Activated CD4-positive, alpha-beta T cell treated with anti-CD3 and anti-CD28 coated beads for 1 hour (primary cell): ENCODE measurements at regions not wholly inside any gene's neighbourhood (a gene's known extent, or its start where the extent isn't known, plus 50 kb on each side); places are given as distances from the start of the nearest gene placed in this dataset.
"Not testable (repeated sequence)": the region's sequence is repeated elsewhere in the genome, so short reads cannot be mapped to it uniquely, and the experiment has no call there.

Source experiments
- DNase-seq: peaks from one replicate; pipeline ENCODE4 v3.0.0-alpha.2; 2020

- DNase-seq: no peak
Observed at GRCh38 chr3:107117922-107118536, 259.2 kb upstream of the CCDC54 start.

- no peak for DNase-seq
Observed at GRCh38 chr3:107124885-107125284, 252.4 kb upstream of the CCDC54 start.

DNA sequence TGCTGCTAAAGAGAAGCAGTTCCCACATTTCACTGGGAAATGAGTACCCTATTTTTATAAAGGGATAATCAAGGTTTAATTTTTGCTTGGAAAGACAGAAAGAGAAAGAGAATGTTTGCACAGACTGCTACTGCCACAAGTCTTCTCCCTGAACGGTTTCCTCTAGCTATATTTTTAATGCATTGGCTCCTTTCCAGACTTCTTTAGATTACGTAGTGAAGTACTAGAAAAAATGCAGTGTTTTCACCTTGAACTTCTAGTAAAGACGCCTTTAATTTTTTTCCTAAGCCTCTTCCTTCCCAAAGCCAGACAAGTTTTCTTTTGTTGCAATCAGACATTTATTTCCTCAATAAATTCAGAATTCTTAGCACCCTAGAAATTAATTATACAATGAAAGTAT lies 248.3 kb upstream of the CCDC54 start:
- no peak for DNase-seq

DNA sequence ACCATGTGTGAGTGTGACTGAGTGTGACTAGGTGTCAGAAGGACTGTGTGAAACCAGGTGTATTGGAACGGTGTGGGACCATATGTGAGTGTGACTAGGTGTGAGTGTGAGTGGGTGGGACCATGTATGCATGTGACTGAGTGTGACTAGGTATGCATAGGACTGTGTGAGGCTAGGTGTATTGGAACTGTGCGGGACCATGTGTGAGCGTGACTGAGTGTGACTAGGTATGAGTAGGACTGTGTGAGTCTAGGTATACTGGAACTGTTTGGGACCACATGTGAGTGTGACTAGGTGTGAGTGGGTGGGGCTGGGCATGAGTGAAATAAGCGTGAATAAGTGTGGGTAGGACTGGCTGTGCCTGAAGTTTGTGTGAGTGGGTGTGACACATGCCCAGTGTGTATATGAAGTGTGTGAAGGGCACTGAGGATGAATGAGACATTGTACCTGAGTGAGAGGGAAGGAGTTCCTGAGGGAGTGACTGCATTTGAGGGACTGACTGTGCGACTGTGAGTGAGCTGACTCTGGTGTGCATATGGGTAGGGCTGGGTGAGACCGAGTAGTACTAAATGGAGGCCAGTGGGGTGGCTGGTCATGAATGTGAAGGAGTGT lies 247.0 kb upstream of the CCDC54 start:
- no peak for DNase-seq

DNA sequence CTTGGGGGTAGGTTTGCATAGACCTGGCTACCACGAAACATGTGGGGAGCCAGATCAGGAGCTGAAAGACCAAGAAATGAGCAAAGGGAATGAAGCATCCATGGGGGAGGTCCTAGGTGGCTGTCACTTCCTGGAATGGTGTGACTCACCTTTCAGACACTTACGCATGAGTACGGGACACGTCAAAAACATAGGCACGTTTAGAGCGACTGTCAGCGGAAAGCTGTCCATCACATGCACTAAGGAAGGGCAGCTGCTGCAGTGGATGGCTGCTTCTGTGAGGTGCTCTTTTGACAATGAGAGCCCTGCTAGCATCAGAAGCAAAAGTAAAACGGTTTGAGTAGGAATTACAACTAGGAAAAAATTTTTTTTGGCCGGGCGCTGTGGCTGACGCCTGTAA lies 244.6 kb upstream of the CCDC54 start:
- no peak for DNase-seq

GRCh38 chr3:107133891-107134290 lies 243.3 kb upstream of the CCDC54 start:
- DNase-seq: no peak

GRCh38 chr3:107142171-107142570 lies 235.1 kb upstream of the CCDC54 start:
- DNase-seq: no peak

DNA sequence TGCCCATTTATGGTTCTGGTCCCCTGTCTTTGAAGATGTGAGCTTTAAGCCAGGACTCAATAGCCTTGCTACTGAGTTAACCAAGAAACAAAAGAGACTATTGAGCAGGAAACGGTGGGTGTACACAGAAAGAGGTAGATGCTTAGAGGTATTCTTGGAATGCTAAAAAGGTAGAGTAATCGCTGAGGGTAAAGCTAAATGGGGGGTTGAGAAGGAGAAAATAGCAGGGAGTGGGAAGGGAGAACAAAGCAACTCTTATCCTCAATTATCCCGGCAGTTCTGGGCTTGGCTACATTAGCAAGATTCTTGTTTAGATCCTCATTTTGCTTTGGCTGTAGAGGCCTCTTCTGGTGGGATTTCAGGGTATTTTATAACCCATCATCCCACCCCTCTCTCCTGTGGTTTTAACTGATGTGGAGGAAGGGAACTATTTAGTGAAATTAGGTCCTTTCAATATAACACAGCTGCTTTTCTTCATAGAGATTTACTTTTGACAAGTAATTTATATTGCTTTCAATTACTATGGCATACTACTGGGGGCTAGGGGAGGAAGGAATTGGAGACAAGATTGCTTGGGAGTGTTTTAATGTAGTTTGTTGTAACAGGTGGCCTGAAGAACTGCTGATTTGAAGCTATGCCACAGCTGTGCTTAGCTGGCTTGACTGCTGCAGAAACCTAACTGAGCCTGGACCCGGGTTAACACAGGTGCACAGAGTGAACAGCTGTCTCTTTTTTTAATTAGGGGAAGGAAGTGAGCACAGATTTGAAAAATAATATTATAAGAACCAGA lies 234.3 kb upstream of the CCDC54 start:
- DNase-seq: no peak

DNA sequence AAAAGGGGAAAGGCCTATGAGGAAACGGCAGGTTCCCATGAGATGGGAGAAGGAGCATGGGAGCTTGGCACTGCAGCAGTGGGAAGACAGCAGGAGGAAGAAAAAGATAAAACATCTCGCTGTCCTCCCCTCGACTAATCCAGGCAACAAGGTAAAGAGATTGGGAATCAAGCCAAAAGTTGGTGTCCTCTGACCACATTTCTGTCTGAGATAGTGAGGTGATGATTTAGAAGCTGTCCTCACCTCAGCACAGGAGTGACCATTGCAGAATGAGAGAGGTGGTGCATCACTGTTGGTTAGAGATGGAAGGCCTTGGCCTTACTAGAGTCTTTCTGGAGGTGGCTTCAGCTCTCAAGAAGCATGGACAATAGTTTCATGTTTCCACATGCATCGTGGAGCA lies 226.6 kb upstream of the CCDC54 start:
- DNase-seq: no peak

DNA sequence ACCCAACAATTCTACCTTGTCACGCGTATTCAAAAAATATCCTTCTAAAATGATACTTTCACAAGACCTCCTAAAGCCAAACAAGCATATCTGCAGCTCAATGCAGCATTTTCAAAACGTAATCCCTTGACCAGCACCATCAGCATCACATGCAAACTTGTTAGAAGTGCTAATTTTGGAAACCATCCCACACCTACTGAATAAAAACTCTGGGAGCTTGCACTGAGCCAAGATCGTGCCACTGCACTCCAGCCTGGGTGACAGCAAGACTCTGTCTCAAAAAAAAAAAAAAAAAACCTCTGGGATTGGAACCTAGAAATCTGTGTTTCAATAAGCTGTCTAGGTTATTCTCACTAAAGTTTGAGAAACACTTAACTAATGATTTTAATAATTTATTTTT lies 223.3 kb upstream of the CCDC54 start:
- DNase-seq: no peak

DNA sequence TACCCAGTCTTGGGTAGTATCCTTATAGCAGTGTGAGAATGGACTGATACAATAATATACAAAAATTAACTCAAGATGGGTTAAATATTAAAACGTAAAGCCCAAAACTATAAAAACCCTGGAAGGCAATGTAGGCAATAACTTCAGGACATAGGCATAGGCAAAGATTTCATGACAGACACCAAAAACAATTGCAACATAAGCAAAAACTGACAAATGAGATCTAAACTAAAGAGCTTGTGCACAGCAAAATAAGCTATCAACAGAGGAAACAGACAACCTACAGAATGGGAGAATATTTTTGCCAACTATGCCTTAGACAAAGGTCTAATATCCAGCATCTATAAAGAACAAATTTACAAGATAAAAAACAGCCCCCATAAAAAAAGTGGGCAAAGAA lies 204.8 kb upstream of the CCDC54 start:
- no peak for DNase-seq

DNA sequence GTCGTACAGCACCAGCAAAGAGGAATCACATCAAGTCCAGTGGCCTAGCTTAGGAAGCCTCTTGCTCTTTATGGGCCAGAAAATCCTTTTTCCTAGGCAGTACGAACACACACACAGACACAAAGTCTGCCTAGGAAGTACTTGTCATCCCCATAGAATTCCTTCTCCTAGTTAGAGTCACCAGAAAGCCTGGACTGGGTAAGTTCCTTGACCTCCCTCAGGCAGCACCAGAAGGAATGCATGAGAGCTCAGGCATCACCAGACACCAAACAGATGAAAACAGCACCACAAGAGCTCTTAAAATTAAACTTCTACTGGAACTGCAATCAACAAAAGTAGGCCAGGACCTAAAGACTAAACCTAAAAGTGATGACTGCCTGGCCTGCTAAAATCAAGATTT lies 192.9 kb upstream of the CCDC54 start:
- no peak for DNase-seq

GRCh38 chr3:107188262-107188661 lies 189.0 kb upstream of the CCDC54 start:
- DNase-seq: no peak

- no peak for DNase-seq
Observed at GRCh38 chr3:107189158-107189791, 188.0 kb upstream of the CCDC54 start.

GRCh38 chr3:107193116-107193515 lies 184.1 kb upstream of the CCDC54 start:
- DNase-seq: no peak

GRCh38 chr3:107198581-107199181 lies 178.6 kb upstream of the CCDC54 start:
- DNase-seq: no peak

GRCh38 chr3:107201146-107201545 lies 176.1 kb upstream of the CCDC54 start:
- no peak for DNase-seq

DNA sequence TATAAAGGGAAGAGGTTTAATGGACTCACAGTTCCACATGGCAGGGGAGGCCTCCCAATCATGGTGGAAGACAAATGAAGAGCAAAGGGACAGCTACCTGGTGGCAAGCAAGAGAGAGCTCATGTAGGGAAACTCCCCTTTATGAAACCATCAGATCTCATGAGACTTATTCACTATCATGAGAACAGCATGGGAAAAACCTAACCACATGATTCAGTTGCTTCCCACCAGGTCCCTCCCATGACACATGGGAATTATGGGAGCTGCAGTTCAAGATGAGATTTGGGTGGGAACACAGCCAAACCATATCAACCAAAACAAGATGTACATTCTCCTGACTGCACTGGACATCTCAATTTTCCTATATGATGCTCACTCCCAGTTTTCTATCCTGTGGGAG lies 174.4 kb upstream of the CCDC54 start:
- DNase-seq: not testable (repeated sequence)

DNA sequence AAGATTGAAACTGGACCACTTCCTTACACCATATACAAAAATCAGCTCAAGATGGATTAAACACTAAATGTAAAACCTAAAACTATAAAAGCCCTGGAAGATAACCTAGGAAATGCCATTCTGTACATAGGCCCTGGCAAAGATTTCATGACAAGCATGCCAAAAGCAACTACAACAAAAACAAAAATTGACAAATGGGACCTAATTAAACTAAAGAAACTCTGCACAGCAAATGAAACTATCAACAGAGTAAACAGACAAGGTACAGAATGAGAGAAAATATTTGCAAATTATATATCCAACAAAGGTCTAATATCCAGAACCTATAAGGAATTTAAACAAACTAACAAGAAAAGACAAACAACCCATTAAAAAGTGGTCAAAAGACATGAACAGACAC lies 173.1 kb upstream of the CCDC54 start:
- no peak for DNase-seq

DNA sequence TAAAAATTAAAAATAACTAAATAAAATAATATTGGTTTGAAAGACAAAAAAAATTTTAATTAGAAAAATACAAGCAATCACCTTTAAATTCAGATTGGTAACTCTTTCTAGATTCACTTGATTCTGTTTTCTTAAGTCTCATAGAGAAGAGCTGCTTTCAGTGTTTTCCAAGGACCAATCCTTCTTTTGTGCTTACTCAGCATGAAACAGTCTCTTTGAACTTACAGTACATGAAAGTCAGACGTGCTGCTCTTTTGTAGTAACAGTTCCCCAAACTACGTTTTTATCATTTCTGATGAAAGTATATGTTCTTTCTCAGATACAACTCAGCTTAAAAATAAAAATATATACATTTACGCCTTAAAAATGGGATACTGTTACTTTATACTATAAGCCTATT lies 171.9 kb upstream of the CCDC54 start:
- DNase-seq: no peak

DNA sequence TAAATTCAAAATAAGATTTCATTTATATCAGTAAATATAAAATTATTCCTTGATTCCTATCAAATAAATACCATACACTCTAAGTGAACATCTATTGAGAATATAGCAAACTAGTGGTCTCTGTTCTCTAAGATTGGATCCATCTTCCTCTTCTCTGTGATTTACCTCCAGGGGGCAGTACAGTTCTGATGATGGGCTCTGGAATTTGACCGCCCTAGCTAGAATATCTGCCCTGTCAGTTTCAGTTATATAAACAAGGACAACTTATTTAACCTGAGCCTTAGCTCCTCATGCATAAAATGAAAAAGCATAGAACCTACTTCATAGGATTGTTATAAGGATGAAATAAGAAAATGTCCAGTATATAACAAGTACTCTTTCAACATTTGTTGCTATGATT lies 171.1 kb upstream of the CCDC54 start:
- DNase-seq: no peak

- no peak for DNase-seq
Observed at GRCh38 chr3:107206945-107207344, 170.3 kb upstream of the CCDC54 start.

DNA sequence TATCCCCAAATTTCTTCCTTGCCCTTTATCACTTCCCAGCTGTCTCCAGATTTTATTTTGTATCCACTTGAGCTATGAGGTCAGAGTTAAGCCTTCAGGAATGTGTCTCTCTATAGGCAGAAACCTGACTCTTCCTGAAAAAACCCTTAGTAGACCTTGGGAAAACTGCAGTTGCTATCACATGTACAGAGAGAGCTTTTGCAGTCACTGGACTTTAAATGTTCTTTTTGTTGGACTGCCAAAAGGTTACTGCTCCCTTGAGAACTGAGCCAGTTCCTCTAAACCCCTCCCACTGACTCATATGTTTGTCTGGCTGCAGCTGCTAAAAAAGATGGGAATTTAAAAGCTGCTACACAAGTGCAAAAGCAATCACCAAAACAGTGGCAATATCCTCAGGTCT lies 169.1 kb upstream of the CCDC54 start:
- DNase-seq: no peak

DNA sequence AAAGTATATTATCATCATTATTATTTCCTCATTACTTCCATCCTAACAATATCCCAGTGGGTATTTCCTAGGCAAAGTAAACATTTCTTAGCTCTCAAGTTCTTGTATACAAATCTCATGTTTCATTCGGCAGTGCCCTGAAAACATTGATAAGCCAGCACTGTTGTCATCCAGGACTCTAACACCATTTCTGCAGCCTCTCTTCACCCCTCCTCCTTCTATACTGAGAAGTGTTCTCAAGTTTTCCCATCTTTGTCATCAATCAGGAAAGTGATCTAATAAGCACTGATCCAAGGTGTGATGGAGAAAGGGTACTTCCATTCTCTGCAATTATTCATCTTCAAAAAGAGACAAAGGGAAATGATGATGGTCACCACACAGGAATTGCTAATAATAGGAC lies 168.4 kb upstream of the CCDC54 start:
- DNase-seq: no peak
